ENCODE measurements at regions not wholly inside any gene's neighbourhood (a gene's known extent, or its start where the extent isn't known, plus 50 kb on each side); places are given as distances from the start of the nearest gene placed in this dataset.

GRCh38 chr5:62134811-62135210, 171.2 kb upstream of the KIF2A start:
- H3K36me3 ChIP-seq (replicated peaks; ENCODE audit: insufficient read depth, low read length): no peaks in the 10 kb centered on the region
- no peaks in the 10 kb centered on the region for H3F3A ChIP-seq (ENCODE audit: insufficient read depth, low read length)
- no peaks in the 10 kb centered on the region for H3K27me3 ChIP-seq (replicated peaks; ENCODE audit: insufficient read depth, low read length)
- no peak overlapping the region for H2AFZ ChIP-seq (ENCODE audit: low read length)
- H3K27ac ChIP-seq (ENCODE audit: low read length): no peak overlapping the region
- H3K4me1 ChIP-seq (ENCODE audit: low read length): no peaks in the 10 kb centered on the region
- H3K4me2 ChIP-seq (ENCODE audit: low read depth, low read length): no peak overlapping the region
- H3K79me2 ChIP-seq (ENCODE audit: low read length): no peaks in the 10 kb centered on the region
- no peaks in the 10 kb centered on the region for H3K9me3 ChIP-seq (replicated peaks; ENCODE audit: insufficient read depth, low read length)
- DNase-seq: no peak
- no peaks in the 10 kb centered on the region for H4K20me1 ChIP-seq (ENCODE audit: insufficient read depth, low read length)
- H3K9ac ChIP-seq (ENCODE audit: low read length): no peak overlapping the region
- TF ChIP-seq EZH2phosphoT487 (IDR thresholded peaks at IDR 0.05; ENCODE audit: low read length) (no peak), EZH2 (optimal IDR thresholded peaks at IDR 0.05; ENCODE audit: low read depth, low read length) (no peak), CTCF (IDR thresholded peaks at IDR 0.05; ENCODE audit: low read length) (no peak)
- no peak overlapping the region for H3K4me3 ChIP-seq (ENCODE audit: low read length)
- no peaks in the 10 kb centered on the region for H3K9me2 ChIP-seq (replicated peaks; ENCODE audit: insufficient read depth, low read length)

DNA sequence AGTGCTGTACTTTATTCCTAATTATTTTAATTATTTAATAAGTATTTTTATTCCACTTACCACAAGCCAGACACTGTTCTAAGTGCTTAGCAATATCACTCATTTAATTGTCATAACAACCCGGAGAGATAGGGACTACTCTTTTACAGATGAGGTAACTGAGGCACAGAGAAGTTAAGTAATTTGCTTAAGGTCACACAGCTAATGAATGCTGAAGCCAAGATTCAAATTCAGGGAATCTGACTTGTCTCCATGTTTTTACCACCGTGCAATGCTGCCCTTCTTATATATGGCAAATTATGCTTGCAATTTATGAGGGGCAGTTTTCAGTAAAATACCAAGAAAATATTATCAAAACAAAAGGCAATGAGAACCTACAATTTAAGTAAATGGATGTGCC, 168.4 kb upstream of the KIF2A start:
- H3K9me3 ChIP-seq (replicated peaks; ENCODE audit: insufficient read depth, low read length): no peaks in the 10 kb centered on the region
- H3F3A ChIP-seq (ENCODE audit: insufficient read depth, low read length): no peaks in the 10 kb centered on the region
- no peaks in the 10 kb centered on the region for H3K79me2 ChIP-seq (ENCODE audit: low read length)
- H3K27ac ChIP-seq (ENCODE audit: low read length): no peak overlapping the region
- no peaks in the 10 kb centered on the region for H3K4me1 ChIP-seq (ENCODE audit: low read length)
- TF ChIP-seq EZH2phosphoT487 (IDR thresholded peaks at IDR 0.05; ENCODE audit: low read length): no peak
- no peak for TF ChIP-seq EZH2 (optimal IDR thresholded peaks at IDR 0.05; ENCODE audit: low read depth, low read length)
- TF ChIP-seq CTCF (IDR thresholded peaks at IDR 0.05; ENCODE audit: low read length): no peak
- H3K4me2 ChIP-seq (ENCODE audit: low read depth, low read length): no peak overlapping the region
- H2AFZ ChIP-seq (ENCODE audit: low read length): no peak overlapping the region
- H3K27me3 ChIP-seq (replicated peaks; ENCODE audit: insufficient read depth, low read length): no peaks in the 10 kb centered on the region
- H3K9me2 ChIP-seq (replicated peaks; ENCODE audit: insufficient read depth, low read length): no peaks in the 10 kb centered on the region
- no peak for DNase-seq
- no peak overlapping the region for H3K9ac ChIP-seq (ENCODE audit: low read length)
- H4K20me1 ChIP-seq (ENCODE audit: insufficient read depth, low read length): no peaks in the 10 kb centered on the region
- H3K4me3 ChIP-seq (ENCODE audit: low read length): no peak overlapping the region
- no peaks in the 10 kb centered on the region for H3K36me3 ChIP-seq (replicated peaks; ENCODE audit: insufficient read depth, low read length)

GRCh38 chr5:62138607-62139006, 167.4 kb upstream of the KIF2A start:
- H4K20me1 ChIP-seq (ENCODE audit: insufficient read depth, low read length): no peaks in the 10 kb centered on the region
- H3K27me3 ChIP-seq (replicated peaks; ENCODE audit: insufficient read depth, low read length): no peaks in the 10 kb centered on the region
- no peaks in the 10 kb centered on the region for H3F3A ChIP-seq (ENCODE audit: insufficient read depth, low read length)
- no peak for DNase-seq
- H3K4me3 ChIP-seq (ENCODE audit: low read length): no peak overlapping the region
- no peak overlapping the region for H3K27ac ChIP-seq (ENCODE audit: low read length)
- H3K9me2 ChIP-seq (replicated peaks; ENCODE audit: insufficient read depth, low read length): no peaks in the 10 kb centered on the region
- TF ChIP-seq CTCF (IDR thresholded peaks at IDR 0.05; ENCODE audit: low read length): no peak
- no peak for TF ChIP-seq EZH2phosphoT487 (IDR thresholded peaks at IDR 0.05; ENCODE audit: low read length)
- no peak for TF ChIP-seq EZH2 (optimal IDR thresholded peaks at IDR 0.05; ENCODE audit: low read depth, low read length)
- no peak overlapping the region for H3K9ac ChIP-seq (ENCODE audit: low read length)
- no peaks in the 10 kb centered on the region for H3K4me1 ChIP-seq (ENCODE audit: low read length)
- H3K9me3 ChIP-seq (replicated peaks; ENCODE audit: insufficient read depth, low read length): no peaks in the 10 kb centered on the region
- no peaks in the 10 kb centered on the region for H3K36me3 ChIP-seq (replicated peaks; ENCODE audit: insufficient read depth, low read length)
- H2AFZ ChIP-seq (ENCODE audit: low read length): no peak overlapping the region
- H3K4me2 ChIP-seq (ENCODE audit: low read depth, low read length): no peak overlapping the region
- no peaks in the 10 kb centered on the region for H3K79me2 ChIP-seq (ENCODE audit: low read length)
